ENCODE measurements at regions not wholly inside any gene's neighbourhood (a gene's known extent, or its start where the extent isn't known, plus 50 kb on each side); places are given as distances from the start of the nearest gene placed in this dataset.

GRCh38 chr2:83567551-83567950 lies 891.5 kb downstream of the SUCLG1 start:
- WGBS, 2 donors: 64 to 79% methylated on average over 3 of the region's 3 CpGs
- Histone ChIP-seq H3K27ac (no peak overlapping the region), H3K4me1 (no peaks in the 10 kb centered on the region), H3K9me3 (no peaks in the 10 kb centered on the region), H3K36me3 (ENCODE audit: low read depth, missing control alignments) (no peaks in the 10 kb centered on the region), H3K4me3 (no peak overlapping the region), H3K27me3 (no peaks in the 10 kb centered on the region)
- no peak for DNase-seq
- TF ChIP-seq POLR2A (IDR thresholded peaks at IDR 0.05): no peak
- TF ChIP-seq CTCF (IDR thresholded peaks at IDR 0.05): no peak
- intact Hi-C loops (cut with DNase I; ENCODE audit: low total_unique reads): no loop called here

GRCh38 chr2:83565626-83566025 lies 893.5 kb downstream of the SUCLG1 start:
- Histone ChIP-seq H3K4me1 (no peaks in the 10 kb centered on the region), H3K27ac (no peak overlapping the region), H3K27me3 (no peaks in the 10 kb centered on the region), H3K36me3 (ENCODE audit: low read depth, missing control alignments) (no peaks in the 10 kb centered on the region), H3K4me3 (no peak overlapping the region), H3K9me3 (no peaks in the 10 kb centered on the region)
- no peak for DNase-seq
- 73 to 82% methylated on average over 4 of the region's 4 CpGs for WGBS, 2 donors
- no peak for TF ChIP-seq CTCF (IDR thresholded peaks at IDR 0.05)
- intact Hi-C loops (cut with DNase I; ENCODE audit: low total_unique reads): no loop called here

GRCh38 chr2:83565181-83565580 lies 893.9 kb downstream of the SUCLG1 start:
- Histone ChIP-seq H3K4me3 (no peak overlapping the region), H3K4me1 (no peaks in the 10 kb centered on the region), H3K36me3 (ENCODE audit: low read depth, missing control alignments) (no peaks in the 10 kb centered on the region), H3K27ac (no peak overlapping the region), H3K27me3 (no peaks in the 10 kb centered on the region), H3K9me3 (no peaks in the 10 kb centered on the region)
- no peak for DNase-seq
- intact Hi-C loops (cut with DNase I; ENCODE audit: low total_unique reads): no loop called here
- WGBS, 2 donors: 51 to 56% methylated on average over 4 of the region's 4 CpGs
- no peak for TF ChIP-seq POLR2A (IDR thresholded peaks at IDR 0.05)
- no peak for TF ChIP-seq CTCF (IDR thresholded peaks at IDR 0.05)

- no peak overlapping the region for H3K4me3 ChIP-seq
- 81 to 85% methylated on average over 3 of the region's 3 CpGs for WGBS, 2 donors
- no peaks in the 10 kb centered on the region for H3K9me3 ChIP-seq
- intact Hi-C loops (cut with DNase I; ENCODE audit: low total_unique reads): no loop called here
- H3K27ac ChIP-seq: no peak overlapping the region
- no peaks in the 10 kb centered on the region for H3K4me1 ChIP-seq
- no peaks in the 10 kb centered on the region for H3K36me3 ChIP-seq (ENCODE audit: low read depth, missing control alignments)
- no peak for DNase-seq
- H3K27me3 ChIP-seq: no peaks in the 10 kb centered on the region
- TF ChIP-seq POLR2A (IDR thresholded peaks at IDR 0.05) (no peak), CTCF (IDR thresholded peaks at IDR 0.05) (no peak)
These were observed 897.5 kb downstream of the SUCLG1 start for GRCh38 chr2:83561592-83561991.

- DNase-seq: no peak
- H3K4me3 ChIP-seq: no peak overlapping the region
- intact Hi-C loops (cut with DNase I; ENCODE audit: low total_unique reads): no loop called here
- H3K36me3 ChIP-seq (ENCODE audit: low read depth, missing control alignments): no peaks in the 10 kb centered on the region
- WGBS, 2 donors: 45 to 55% methylated on average over 2 of the region's 2 CpGs
- H3K9me3 ChIP-seq: no peaks in the 10 kb centered on the region
- no peaks in the 10 kb centered on the region for H3K27me3 ChIP-seq
- TF ChIP-seq POLR2A (IDR thresholded peaks at IDR 0.05) (no peak), CTCF (IDR thresholded peaks at IDR 0.05) (no peak)
- no peak overlapping the region for H3K27ac ChIP-seq
- H3K4me1 ChIP-seq: no peaks in the 10 kb centered on the region
These were observed 922.5 kb downstream of the SUCLG1 start for GRCh38 chr2:83536556-83536955.

Measured in testis (tissue), 2 donors.